PC-3 (cell line): ENCODE measurements at regions not wholly inside any gene's neighbourhood (a gene's known extent, or its start where the extent isn't known, plus 50 kb on each side); places are given as distances from the start of the nearest gene placed in this dataset.

ENCODE experiments used
- EZH2 ChIP-seq: fragments of 300-600 bp; sonication (generic); IDR thresholded peaks from one replicate; pipeline ENCODE4 v1.6.1; 2017; ENCODE audit warnings: antibody characterized with exemption, mild to moderate bottlenecking, low read length; ENCODE audit not compliant: unreplicated experiment
- EZH2phosphoT487 ChIP-seq: fragments of 300-600 bp; sonication (generic); IDR thresholded peaks from 2 replicates; pipeline ENCODE4 v1.6.1; 2018; ENCODE audit warnings: mild to moderate bottlenecking, antibody characterized with exemption, low read length, borderline replicate concordance
- TF ChIP-seq, protein P1 (sequence below): fragments of 300-600 bp; sonication (generic); conservative IDR thresholded peaks from 2 replicates; pipeline ENCODE4 v1.5.1; 2017; ENCODE audit warnings: antibody characterized with exemption, low read depth, mild to moderate bottlenecking, low read length

DNA sequence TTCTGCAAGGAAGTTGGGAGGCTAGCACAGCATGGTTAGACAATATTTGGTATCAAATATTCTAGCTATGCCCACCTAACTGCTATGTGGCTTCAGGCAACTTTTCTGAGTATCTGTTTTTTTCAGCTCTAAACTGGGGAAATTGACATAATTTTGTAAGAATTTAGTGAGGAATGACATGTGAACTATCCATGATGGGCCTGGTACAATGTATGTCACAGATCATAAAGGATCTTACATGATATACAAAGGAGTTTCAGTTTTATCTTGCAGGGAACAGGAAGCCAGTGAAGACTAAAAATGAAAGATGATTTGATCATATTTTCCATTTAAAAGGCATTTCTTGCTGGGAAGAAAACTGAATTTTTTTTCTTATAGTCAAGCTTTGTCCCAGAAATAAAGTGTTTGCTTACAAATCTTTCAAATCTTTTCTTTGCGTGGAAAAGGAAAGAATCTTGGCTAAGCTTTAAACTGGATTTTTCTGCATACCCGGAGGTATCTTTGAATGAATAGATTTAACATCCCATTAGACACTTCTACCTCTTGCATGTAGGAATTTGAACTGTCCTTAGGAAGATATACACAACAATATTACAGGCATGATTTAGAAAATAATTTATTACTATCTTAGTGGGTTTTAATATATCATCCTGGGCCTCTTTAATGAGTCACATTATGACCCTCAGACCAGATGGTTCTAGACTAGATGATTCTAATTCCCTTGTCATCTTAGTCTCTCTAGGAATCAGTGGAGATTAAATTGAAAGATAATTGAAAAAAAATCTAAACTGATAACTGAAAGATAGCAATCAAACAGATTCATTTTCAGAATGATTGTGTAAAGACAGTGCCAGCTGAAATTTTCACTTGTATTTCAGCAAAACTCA lies 436.0 kb upstream of the THBS1 start:
- TF ChIP-seq, protein P1, sequence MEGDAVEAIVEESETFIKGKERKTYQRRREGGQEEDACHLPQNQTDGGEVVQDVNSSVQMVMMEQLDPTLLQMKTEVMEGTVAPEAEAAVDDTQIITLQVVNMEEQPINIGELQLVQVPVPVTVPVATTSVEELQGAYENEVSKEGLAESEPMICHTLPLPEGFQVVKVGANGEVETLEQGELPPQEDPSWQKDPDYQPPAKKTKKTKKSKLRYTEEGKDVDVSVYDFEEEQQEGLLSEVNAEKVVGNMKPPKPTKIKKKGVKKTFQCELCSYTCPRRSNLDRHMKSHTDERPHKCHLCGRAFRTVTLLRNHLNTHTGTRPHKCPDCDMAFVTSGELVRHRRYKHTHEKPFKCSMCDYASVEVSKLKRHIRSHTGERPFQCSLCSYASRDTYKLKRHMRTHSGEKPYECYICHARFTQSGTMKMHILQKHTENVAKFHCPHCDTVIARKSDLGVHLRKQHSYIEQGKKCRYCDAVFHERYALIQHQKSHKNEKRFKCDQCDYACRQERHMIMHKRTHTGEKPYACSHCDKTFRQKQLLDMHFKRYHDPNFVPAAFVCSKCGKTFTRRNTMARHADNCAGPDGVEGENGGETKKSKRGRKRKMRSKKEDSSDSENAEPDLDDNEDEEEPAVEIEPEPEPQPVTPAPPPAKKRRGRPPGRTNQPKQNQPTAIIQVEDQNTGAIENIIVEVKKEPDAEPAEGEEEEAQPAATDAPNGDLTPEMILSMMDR, result no peak
- no peak for TF ChIP-seq EZH2
- no peak for TF ChIP-seq EZH2phosphoT487
